ENCODE measurements at regions not wholly inside any gene's neighbourhood (a gene's known extent, or its start where the extent isn't known, plus 50 kb on each side); places are given as distances from the start of the nearest gene placed in this dataset.

GRCh38 chr7:25638068-25638467 lies 409.8 kb upstream of the NPVF start:
- TF ChIP-seq POLR2A (IDR thresholded peaks at IDR 0.05): no peak
- TF ChIP-seq CTCF (IDR thresholded peaks at IDR 0.05): no peak
- no peak for TF ChIP-seq EP300 (IDR thresholded peaks at IDR 0.05)

Measured in sigmoid colon (tissue), 4 donors.